GM12878 (cell line): ENCODE measurements at regions not wholly inside any gene's neighbourhood (a gene's known extent, or its start where the extent isn't known, plus 50 kb on each side); places are given as distances from the start of the nearest gene placed in this dataset.

Experiments
- ATAC-seq: fragments of 200-7000 bp; cut with Tn5 transposase; 3 replicates; pipeline ENCODE4 v1.9.1; 2020; ENCODE audit warnings: mild to moderate bottlenecking, moderate library complexity
- BruUV-seq: library from RNA; stranded (reverse); fragments of 400-500 nt; replicated peaks from 2 replicates; lab custom pipeline; 2021; lab: Mats Ljungman, UMichigan
- CTCF ChIA-PET: fragments of 300-600 bp; sonication (Branson Sonifier 250); formaldehyde crosslinking; extraction: SDS; loops from one replicate; lab custom pipeline; 2021; ENCODE audit warnings: inconsistent platforms; lab: Yijun Ruan, JAX
- POLR2A ChIA-PET: fragments of 350-600 bp; formaldehyde crosslinking; extraction: SDS; loops from one replicate; lab custom pipeline; 2021; ENCODE audit warnings: inconsistent platforms; lab: Charles Lee
- RAD21 ChIA-PET: fragments of 300-600 bp; sonication (Branson Sonifier 250); formaldehyde crosslinking; loops from one replicate; lab custom pipeline; 2023; ENCODE audit warnings: antibody characterized with exemption; ENCODE audit not compliant: unreplicated experiment; lab: Charles Lee
- SMC1A ChIA-PET: fragments of 300-600 bp; sonication (Branson Sonifier 250); formaldehyde crosslinking; loops from one replicate; lab custom pipeline; 2023; ENCODE audit not compliant: unreplicated experiment, uncharacterized antibody; lab: Charles Lee
- DNase-seq: peaks from one replicate; pipeline ENCODE4 v3.0.0-alpha.2; 2011; ENCODE audit warnings: low read depth, low spot score
- FAIRE-seq: peaks from 3 replicates; lab custom pipeline; 2011; peaks lifted over from hg19 to GRCh38; lab: Jason Lieb, UNC
- H2AFZ ChIP-seq: 2 replicates; pipeline ENCODE4 v1.6.0; 2011; ENCODE audit warnings: low read depth, low read length, control low read depth; ENCODE audit not compliant: control insufficient read depth
- H3K27ac ChIP-seq: 2 replicates; pipeline ENCODE4 v1.5.1; 2011; ENCODE audit warnings: control low read depth; ENCODE audit not compliant: control insufficient read depth, insufficient read depth
- H3K27me3 ChIP-seq, 2 experiments: replicated peaks in 1 of 2; 2 replicates each; pipeline versions ENCODE4 v1.6.0 to v1.6.1; 2011; ENCODE audit warnings: low read length in 1 of 2; ENCODE audit not compliant: control insufficient read depth in 2 of 2, insufficient read depth in 2 of 2
- H3K36me3 ChIP-seq, 2 experiments: 2 replicates each; pipeline ENCODE4 v1.5.1; 2011; ENCODE audit warnings: low read length in 1 of 2; ENCODE audit not compliant: control insufficient read depth in 2 of 2, insufficient read depth in 2 of 2
- H3K4me1 ChIP-seq: 2 replicates; pipeline ENCODE4 v1.6.1; 2011; ENCODE audit warnings: mild to moderate bottlenecking, low read length, moderate library complexity, mixed read lengths; ENCODE audit not compliant: control insufficient read depth, insufficient read depth
- H3K4me2 ChIP-seq: 2 replicates; pipeline ENCODE4 v1.6.0; 2011; ENCODE audit warnings: control low read depth; ENCODE audit not compliant: control insufficient read depth, insufficient read depth
- H3K4me3 ChIP-seq: fragments of 200-600 bp; sonication (generic); 2 replicates; pipeline ENCODE4 v1.5.1; 2016
- H3K79me2 ChIP-seq: 2 replicates; pipeline ENCODE4 v1.6.0; 2011; ENCODE audit warnings: low read length; ENCODE audit not compliant: control insufficient read depth, insufficient read depth
- H3K9ac ChIP-seq: 2 replicates; pipeline ENCODE4 v1.8.0; 2011; ENCODE audit warnings: low read length, control low read depth, mixed read lengths; ENCODE audit not compliant: control insufficient read depth, insufficient read depth
- H3K9me3 ChIP-seq: replicated peaks from 3 replicates; pipeline ENCODE4 v1.5.1; 2011; ENCODE audit warnings: mild to moderate bottlenecking, low read length; ENCODE audit not compliant: control insufficient read depth, insufficient read depth
- H4K20me1 ChIP-seq: 2 replicates; pipeline ENCODE4 v1.6.0; 2011; ENCODE audit not compliant: control insufficient read depth, insufficient read depth
- CREB1 ChIP-seq: IDR thresholded peaks from 2 replicates; pipeline ENCODE4 v1.6.1; 2012; ENCODE audit warnings: low read depth, mild to moderate bottlenecking, inconsistent platforms
- GABPA ChIP-seq: IDR thresholded peaks from 2 replicates; pipeline ENCODE4 v1.6.1; 2014; ENCODE audit warnings: antibody characterized with exemption, low read depth, mild to moderate bottlenecking, inconsistent platforms
- KAT2A ChIP-seq: conservative IDR thresholded peaks from 2 replicates; pipeline ENCODE4 v1.6.1; 2011; ENCODE audit warnings: low read depth, low read length; ENCODE audit not compliant: control insufficient read depth
- KDM1A ChIP-seq: fragments of 200-600 bp; sonication (generic); IDR thresholded peaks from 2 replicates; pipeline ENCODE4 v1.6.1; 2016; ENCODE audit warnings: borderline replicate concordance
- MTA3 ChIP-seq: IDR thresholded peaks from 2 replicates; pipeline ENCODE4 v1.6.1; 2012; ENCODE audit warnings: low read length, inconsistent platforms, borderline replicate concordance
- NFIC ChIP-seq: IDR thresholded peaks from 2 replicates; pipeline ENCODE4 v1.6.1; 2012; ENCODE audit warnings: low read depth, mild to moderate bottlenecking, inconsistent platforms, low read length, moderate library complexity
- NR2C1 ChIP-seq: fragments of 450-650 bp; IDR thresholded peaks from 2 replicates; pipeline ENCODE4 v1.6.1; 2017; ENCODE audit warnings: antibody characterized with exemption, mild to moderate bottlenecking, moderate library complexity
- NR2F1 ChIP-seq: fragments of 450-650 bp; conservative IDR thresholded peaks from 2 replicates; pipeline ENCODE4 v1.6.1; 2017; ENCODE audit warnings: mild to moderate bottlenecking
- POLR2A ChIP-seq: IDR thresholded peaks from 2 replicates; pipeline ENCODE4 v1.6.1; 2011; ENCODE audit warnings: low read depth, mild to moderate bottlenecking, low read length
- RAD21 ChIP-seq: IDR thresholded peaks from 2 replicates; pipeline ENCODE4 v1.6.1; 2011; ENCODE audit warnings: mild to moderate bottlenecking, low read depth, low read length, moderate library complexity; ENCODE audit not compliant: insufficient read depth
- RAD51 ChIP-seq: fragments of 450-650 bp; IDR thresholded peaks from 2 replicates; pipeline ENCODE4 v1.6.1; 2016; ENCODE audit warnings: moderate library complexity, mild to moderate bottlenecking, inconsistent platforms
- SIN3A ChIP-seq: IDR thresholded peaks from 2 replicates; pipeline ENCODE4 v1.6.1; 2012; ENCODE audit warnings: low read depth, low read length, improper control_type of control experiment
- SREBF2 ChIP-seq: IDR thresholded peaks from 2 replicates; pipeline ENCODE4 v1.6.1; 2012; ENCODE audit warnings: mild to moderate bottlenecking, low read length
- TCF7 ChIP-seq: IDR thresholded peaks from 2 replicates; pipeline ENCODE4 v1.6.1; 2014; ENCODE audit warnings: antibody characterized with exemption, borderline replicate concordance
- WGBS: methylation state at CpG from one replicate; pipeline ENCODE4 v1.1.6; 2016; ENCODE audit warnings: low lambda C conversion rate; ENCODE audit not compliant: insufficient replicate concordance, insufficient coverage; ENCODE audit errors: missing lambda C conversion rate; 5-methylcytosine and 5-hydroxymethylcytosine counted together
- in situ Hi-C: fragments of 300-500 bp; cut with MboI; formaldehyde crosslinking; loops from 9 replicates; pipeline ENCODE4 v1.14.3; 2018; ENCODE audit warnings: mixed read lengths
- intact Hi-C: fragments of 100-400 bp; cut with micrococcal nuclease; formaldehyde crosslinking; loops from one replicate; pipeline ENCODE4 v1.14.2; 2022; ENCODE audit not compliant: unreplicated experiment
- TF ChIP-seq, protein P1 (sequence below): fragments of 450-650 bp; IDR thresholded peaks from 2 replicates; pipeline ENCODE4 v1.6.1; 2017; ENCODE audit warnings: mild to moderate bottlenecking
- TF ChIP-seq, protein P2 (sequence below): IDR thresholded peaks from 2 replicates; pipeline ENCODE4 v1.6.1; 2012; ENCODE audit warnings: low read length, inconsistent platforms
- TF ChIP-seq, protein P3 (sequence below): IDR thresholded peaks from 2 replicates; pipeline ENCODE4 v1.6.1; 2012; ENCODE audit warnings: low read depth, low read length, improper control_type of control experiment
- TF ChIP-seq, protein P4 (sequence below): fragments of 150-350 bp; IDR thresholded peaks from 2 replicates; pipeline ENCODE4 v1.6.1; 2014; ENCODE audit warnings: mild to moderate bottlenecking, low read depth, low read length

DNA sequence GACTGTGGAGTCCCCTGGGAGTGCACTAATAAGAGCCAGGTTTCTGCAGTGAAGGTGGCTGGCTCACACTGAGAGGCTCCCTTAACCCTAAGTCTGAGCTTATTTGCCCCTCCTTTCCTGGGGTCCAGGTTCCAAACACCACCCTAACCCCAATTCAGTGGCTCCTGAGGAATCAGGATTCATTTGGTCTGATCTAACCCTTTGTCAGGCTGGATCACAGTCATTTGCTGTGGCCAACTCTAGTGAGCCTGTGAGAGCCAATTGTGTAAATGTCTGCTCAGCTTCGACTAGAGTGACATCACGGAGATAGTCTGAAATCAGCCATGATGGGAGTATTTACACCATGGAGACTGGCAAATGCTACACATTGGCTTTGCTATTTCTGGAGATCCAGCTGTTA is 73.7 kb upstream of the ACAN start (continued):
- TF ChIP-seq, protein P1, sequence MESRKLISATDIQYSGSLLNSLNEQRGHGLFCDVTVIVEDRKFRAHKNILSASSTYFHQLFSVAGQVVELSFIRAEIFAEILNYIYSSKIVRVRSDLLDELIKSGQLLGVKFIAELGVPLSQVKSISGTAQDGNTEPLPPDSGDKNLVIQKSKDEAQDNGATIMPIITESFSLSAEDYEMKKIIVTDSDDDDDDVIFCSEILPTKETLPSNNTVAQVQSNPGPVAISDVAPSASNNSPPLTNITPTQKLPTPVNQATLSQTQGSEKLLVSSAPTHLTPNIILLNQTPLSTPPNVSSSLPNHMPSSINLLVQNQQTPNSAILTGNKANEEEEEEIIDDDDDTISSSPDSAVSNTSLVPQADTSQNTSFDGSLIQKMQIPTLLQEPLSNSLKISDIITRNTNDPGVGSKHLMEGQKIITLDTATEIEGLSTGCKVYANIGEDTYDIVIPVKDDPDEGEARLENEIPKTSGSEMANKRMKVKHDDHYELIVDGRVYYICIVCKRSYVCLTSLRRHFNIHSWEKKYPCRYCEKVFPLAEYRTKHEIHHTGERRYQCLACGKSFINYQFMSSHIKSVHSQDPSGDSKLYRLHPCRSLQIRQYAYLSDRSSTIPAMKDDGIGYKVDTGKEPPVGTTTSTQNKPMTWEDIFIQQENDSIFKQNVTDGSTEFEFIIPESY, result no peak
- no peak for TF ChIP-seq POLR2A
- TF ChIP-seq SREBF2, result no peak
- TF ChIP-seq, protein P2, sequence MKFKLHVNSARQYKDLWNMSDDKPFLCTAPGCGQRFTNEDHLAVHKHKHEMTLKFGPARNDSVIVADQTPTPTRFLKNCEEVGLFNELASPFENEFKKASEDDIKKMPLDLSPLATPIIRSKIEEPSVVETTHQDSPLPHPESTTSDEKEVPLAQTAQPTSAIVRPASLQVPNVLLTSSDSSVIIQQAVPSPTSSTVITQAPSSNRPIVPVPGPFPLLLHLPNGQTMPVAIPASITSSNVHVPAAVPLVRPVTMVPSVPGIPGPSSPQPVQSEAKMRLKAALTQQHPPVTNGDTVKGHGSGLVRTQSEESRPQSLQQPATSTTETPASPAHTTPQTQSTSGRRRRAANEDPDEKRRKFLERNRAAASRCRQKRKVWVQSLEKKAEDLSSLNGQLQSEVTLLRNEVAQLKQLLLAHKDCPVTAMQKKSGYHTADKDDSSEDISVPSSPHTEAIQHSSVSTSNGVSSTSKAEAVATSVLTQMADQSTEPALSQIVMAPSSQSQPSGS, result no peak
- TF ChIP-seq TCF7, result no peak
- no peak for TF ChIP-seq NR2C1
- TF ChIP-seq, protein P3, sequence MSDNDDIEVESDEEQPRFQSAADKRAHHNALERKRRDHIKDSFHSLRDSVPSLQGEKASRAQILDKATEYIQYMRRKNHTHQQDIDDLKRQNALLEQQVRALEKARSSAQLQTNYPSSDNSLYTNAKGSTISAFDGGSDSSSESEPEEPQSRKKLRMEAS, result no peak

DNA sequence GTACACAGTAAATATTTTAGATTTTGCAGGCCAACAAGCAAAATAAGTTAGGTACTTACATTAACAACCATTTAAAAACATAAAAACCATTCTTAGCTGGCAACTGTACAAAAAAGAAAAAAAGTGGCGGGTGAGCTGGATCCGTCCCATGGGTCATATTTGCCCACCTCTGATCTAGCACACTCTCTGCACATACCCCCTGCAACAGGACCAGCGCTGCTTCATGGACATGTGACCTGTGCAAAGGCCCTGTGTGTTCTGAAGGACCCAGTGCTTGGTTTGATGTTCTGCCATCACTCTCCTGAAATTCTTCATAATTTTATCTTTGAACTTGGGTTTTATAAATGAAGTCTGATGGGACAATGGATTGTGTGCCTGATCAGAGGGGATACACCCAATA is 72.5 kb upstream of the ACAN start:
- H3K36me3 ChIP-seq, result no peaks in the 10 kb centered on the region
- H3K79me2 ChIP-seq, result no peaks in the 10 kb centered on the region
- no peak for FAIRE-seq
- intact Hi-C loops, result no loop called here
- H3K9me3 ChIP-seq, result no peaks in the 10 kb centered on the region
- H2AFZ ChIP-seq, result no peak overlapping the region
- no peak for DNase-seq
- ChIA-PET RAD21 (no interaction called here), CTCF (no interaction called here), SMC1A (no interaction called here), POLR2A (interaction anchor here (0.7 kb wide), 1 partner anchor 24 kb away, joined by 7 read pairs; no protein-coding TSS in a partner anchor)
- H3K27ac ChIP-seq, result no peak overlapping the region
- no peak overlapping the region for H3K4me2 ChIP-seq
- H3K9ac ChIP-seq, result no peak overlapping the region
- in situ Hi-C loops, result no loop called here
- 39% methylated on average over 3 of the region's 3 CpGs for WGBS
- ATAC-seq, result no peak
- no TSS peak for BruUV-seq
- no peak overlapping the region for H3K4me3 ChIP-seq
- no peaks in the 10 kb centered on the region for H3K4me1 ChIP-seq
- peaks cover 0 to 3% of the 10 kb centered on the region in 2 experiments; a peak in 1 of 4 replicates for H3K27me3 ChIP-seq
- no peaks in the 10 kb centered on the region for H4K20me1 ChIP-seq
- TF ChIP-seq, protein P2, result no peak
- TF ChIP-seq KAT2A (no peak), GABPA (no peak), NR2F1 (no peak), NFIC (no peak), KDM1A (no peak), CREB1 (no peak), RAD51 (no peak), RAD21 (no peak), MTA3 (no peak), SIN3A (no peak)
- TF ChIP-seq, protein P4, sequence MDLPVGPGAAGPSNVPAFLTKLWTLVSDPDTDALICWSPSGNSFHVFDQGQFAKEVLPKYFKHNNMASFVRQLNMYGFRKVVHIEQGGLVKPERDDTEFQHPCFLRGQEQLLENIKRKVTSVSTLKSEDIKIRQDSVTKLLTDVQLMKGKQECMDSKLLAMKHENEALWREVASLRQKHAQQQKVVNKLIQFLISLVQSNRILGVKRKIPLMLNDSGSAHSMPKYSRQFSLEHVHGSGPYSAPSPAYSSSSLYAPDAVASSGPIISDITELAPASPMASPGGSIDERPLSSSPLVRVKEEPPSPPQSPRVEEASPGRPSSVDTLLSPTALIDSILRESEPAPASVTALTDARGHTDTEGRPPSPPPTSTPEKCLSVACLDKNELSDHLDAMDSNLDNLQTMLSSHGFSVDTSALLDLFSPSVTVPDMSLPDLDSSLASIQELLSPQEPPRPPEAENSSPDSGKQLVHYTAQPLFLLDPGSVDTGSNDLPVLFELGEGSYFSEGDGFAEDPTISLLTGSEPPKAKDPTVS, result no peak
